T-helper 17 cell (primary cell): ENCODE measurements at regions not wholly inside any gene's neighbourhood (a gene's known extent, or its start where the extent isn't known, plus 50 kb on each side); places are given as distances from the start of the nearest gene placed in this dataset.
"Not testable (repeated sequence)": the region's sequence is repeated elsewhere in the genome, so short reads cannot be mapped to it uniquely, and the experiment has no call there.

ENCODE experiments used
- ATAC-seq: fragments of 150-1000 bp; cut with Tn5 transposase; 2 replicates; pipeline ENCODE4 v1.10.0; 2021; ENCODE audit warnings: mild to moderate bottlenecking, moderate library complexity
- DNase-seq, 3 donors: peaks; one replicate each; pipeline versions ENCODE4 v3.0.0 to v3.0.0-alpha.2; 2020 to 2021
- H3K9me3 ChIP-seq: one replicate; pipeline ENCODE4 v1.7.0; 2013; ENCODE audit warnings: low read length, mild to moderate bottlenecking; ENCODE audit not compliant: control insufficient read depth, poor library complexity, severe bottlenecking
- H3K27ac Mint-ChIP-seq: one replicate; pipeline ENCODE4 v1.8.0; 2022; ENCODE audit warnings: mild to moderate bottlenecking, moderate library complexity, mixed read lengths
- H3K27me3 Mint-ChIP-seq: one replicate; pipeline ENCODE4 v1.8.0; 2022; ENCODE audit warnings: mixed read lengths
- H3K36me3 Mint-ChIP-seq: one replicate; pipeline ENCODE4 v1.8.0; 2022; ENCODE audit warnings: low read depth, mixed read lengths
- H3K4me1 Mint-ChIP-seq: one replicate; pipeline ENCODE4 v1.8.0; 2022; ENCODE audit warnings: mild to moderate bottlenecking, mixed read lengths
- H3K4me3 Mint-ChIP-seq: one replicate; pipeline ENCODE4 v1.8.0; 2022; ENCODE audit warnings: mild to moderate bottlenecking, moderate library complexity, mixed read lengths

- Mint-ChIP-seq H3K27me3 (peaks cover 18% of the 10 kb centered on the region), H3K4me1 (no peaks in the 10 kb centered on the region), H3K4me3 (no peak overlapping the region), H3K36me3 (peaks cover 4% of the 10 kb centered on the region), H3K27ac (no peak overlapping the region)
- no peak for ATAC-seq
- DNase-seq, result no peak
- no peaks in the 10 kb centered on the region for H3K9me3 ChIP-seq
Measured at GRCh38 chrX:101823236-101823635, 108.6 kb downstream of the ZMAT1 start.

GRCh38 chrX:101817739-101818138 lies 114.1 kb downstream of the ZMAT1 start:
- H3K4me1 Mint-ChIP-seq, H3K27me3 Mint-ChIP-seq, DNase-seq, H3K27ac Mint-ChIP-seq, ATAC-seq, H3K9me3 ChIP-seq, H3K36me3 Mint-ChIP-seq, H3K4me3 Mint-ChIP-seq: not testable (repeated sequence)

GRCh38 chrX:101813200-101813599 lies 118.6 kb downstream of the ZMAT1 start:
- DNase-seq (no peak), ATAC-seq (no peak)
- peaks cover 1% of the 10 kb centered on the region for H3K36me3 Mint-ChIP-seq
- H3K27me3 Mint-ChIP-seq, result no peaks in the 10 kb centered on the region
- no peak overlapping the region for H3K4me3 Mint-ChIP-seq
- H3K9me3 ChIP-seq, result no peaks in the 10 kb centered on the region
- no peaks in the 10 kb centered on the region for H3K4me1 Mint-ChIP-seq
- no peak overlapping the region for H3K27ac Mint-ChIP-seq

GRCh38 chrX:101803451-101803850 lies 128.4 kb downstream of the ZMAT1 start:
- Mint-ChIP-seq H3K4me3 (no peak overlapping the region), H3K4me1 (no peaks in the 10 kb centered on the region), H3K36me3 (no peaks in the 10 kb centered on the region), H3K27me3 (no peaks in the 10 kb centered on the region), H3K27ac (no peak overlapping the region)
- ATAC-seq (no peak), DNase-seq (no peak)
- no peaks in the 10 kb centered on the region for H3K9me3 ChIP-seq

- no peaks in the 10 kb centered on the region for H3K36me3 Mint-ChIP-seq
- DNase-seq, result peak; percentile 31 to 66 (median 46)
- H3K4me3 Mint-ChIP-seq, result no peak overlapping the region
- ATAC-seq, result peak; percentile 100
- H3K27me3 Mint-ChIP-seq, result no peaks in the 10 kb centered on the region
- H3K27ac Mint-ChIP-seq, result no peak overlapping the region
- no peaks in the 10 kb centered on the region for H3K4me1 Mint-ChIP-seq
- H3K9me3 ChIP-seq, result no peaks in the 10 kb centered on the region
Measured at GRCh38 chrX:101799387-101799786, 132.4 kb downstream of the ZMAT1 start.

- no peak overlapping the region for H3K27ac Mint-ChIP-seq
- peaks cover 9% of the 10 kb centered on the region for H3K27me3 Mint-ChIP-seq
- no peaks in the 10 kb centered on the region for H3K36me3 Mint-ChIP-seq
- H3K4me3 Mint-ChIP-seq, result no peak overlapping the region
- DNase-seq (no peak), ATAC-seq (no peak)
- H3K9me3 ChIP-seq, result no peaks in the 10 kb centered on the region
- H3K4me1 Mint-ChIP-seq, result no peaks in the 10 kb centered on the region
Measured at GRCh38 chrX:101787934-101788333, 128.3 kb upstream of the ARMCX2 start.

GRCh38 chrX:101785142-101785541 lies 125.5 kb upstream of the ARMCX2 start:
- Mint-ChIP-seq H3K4me1 (no peaks in the 10 kb centered on the region), H3K4me3 (no peak overlapping the region), H3K27me3 (no peaks in the 10 kb centered on the region), H3K27ac (no peak overlapping the region), H3K36me3 (no peaks in the 10 kb centered on the region)
- ATAC-seq (no peak), DNase-seq (no peak)
- H3K9me3 ChIP-seq, result no peaks in the 10 kb centered on the region

GRCh38 chrX:101780421-101780820 lies 120.8 kb upstream of the ARMCX2 start:
- not testable (repeated sequence) for ATAC-seq

GRCh38 chrX:101774340-101774739 lies 114.7 kb upstream of the ARMCX2 start:
- no peaks in the 10 kb centered on the region for H3K4me1 Mint-ChIP-seq
- no peak for ATAC-seq
- no peak for DNase-seq
- H3K27me3 Mint-ChIP-seq, result no peaks in the 10 kb centered on the region
- no peak overlapping the region for H3K4me3 Mint-ChIP-seq
- peaks cover 5% of the 10 kb centered on the region for H3K9me3 ChIP-seq
- no peaks in the 10 kb centered on the region for H3K36me3 Mint-ChIP-seq
- no peak overlapping the region for H3K27ac Mint-ChIP-seq

More at GRCh38 chrX:101780421-101780820, 120.8 kb upstream of the ARMCX2 start:
- not testable (repeated sequence) for H3K27me3 Mint-ChIP-seq, H3K4me1 Mint-ChIP-seq, H3K36me3 Mint-ChIP-seq, H3K27ac Mint-ChIP-seq, DNase-seq, H3K4me3 Mint-ChIP-seq, H3K9me3 ChIP-seq

- Mint-ChIP-seq H3K4me1 (no peaks in the 10 kb centered on the region), H3K27ac (no peak overlapping the region), H3K27me3 (no peaks in the 10 kb centered on the region), H3K4me3 (no peak overlapping the region), H3K36me3 (no peaks in the 10 kb centered on the region)
- no peak for ATAC-seq
- no peak for DNase-seq
- H3K9me3 ChIP-seq, result no peaks in the 10 kb centered on the region
Measured at GRCh38 chrX:101764538-101764937, 104.9 kb upstream of the ARMCX2 start.

- ATAC-seq (peak; percentile 68), DNase-seq (peak in 1 of 3 donors; percentile 3)
- Mint-ChIP-seq H3K4me3 (no peak overlapping the region), H3K27ac (no peak overlapping the region), H3K36me3 (no peaks in the 10 kb centered on the region), H3K4me1 (peaks cover 4% of the 10 kb centered on the region), H3K27me3 (no peaks in the 10 kb centered on the region)
- no peaks in the 10 kb centered on the region for H3K9me3 ChIP-seq
Measured at GRCh38 chrX:101759000-101759399, 99.3 kb upstream of the ARMCX2 start.

- Mint-ChIP-seq H3K27me3 (peaks cover 6% of the 10 kb centered on the region), H3K27ac (no peak overlapping the region), H3K4me3 (no peak overlapping the region), H3K4me1 (no peaks in the 10 kb centered on the region), H3K36me3 (peaks cover 2% of the 10 kb centered on the region)
- ATAC-seq (no peak), DNase-seq (no peak)
- no peaks in the 10 kb centered on the region for H3K9me3 ChIP-seq
Measured at GRCh38 chrX:101750744-101751143, 91.1 kb upstream of the ARMCX2 start.

GRCh38 chrX:101749436-101749835 lies 89.8 kb upstream of the ARMCX2 start:
- H3K4me1 Mint-ChIP-seq, result no peaks in the 10 kb centered on the region
- H3K9me3 ChIP-seq, result no peaks in the 10 kb centered on the region
- H3K36me3 Mint-ChIP-seq, result peaks cover 2% of the 10 kb centered on the region
- no peak for DNase-seq
- no peak overlapping the region for H3K27ac Mint-ChIP-seq
- H3K27me3 Mint-ChIP-seq, result peaks cover 12% of the 10 kb centered on the region
- ATAC-seq, result no peak
- H3K4me3 Mint-ChIP-seq, result no peak overlapping the region

GRCh38 chrX:101745046-101745445 lies 85.4 kb upstream of the ARMCX2 start:
- no peak overlapping the region for H3K27ac Mint-ChIP-seq
- H3K9me3 ChIP-seq, result no peaks in the 10 kb centered on the region
- peaks cover 6% of the 10 kb centered on the region for H3K27me3 Mint-ChIP-seq
- H3K36me3 Mint-ChIP-seq, result no peaks in the 10 kb centered on the region
- ATAC-seq (no peak), DNase-seq (no peak)
- H3K4me3 Mint-ChIP-seq, result no peak overlapping the region
- no peaks in the 10 kb centered on the region for H3K4me1 Mint-ChIP-seq
